MM.1S (cell line): ENCODE measurements at regions not wholly inside any gene's neighbourhood (a gene's known extent, or its start where the extent isn't known, plus 50 kb on each side); places are given as distances from the start of the nearest gene placed in this dataset.
A peak's percentile ranks its signal among the peaks of the same experiment; 100 is the strongest.
"Not testable (repeated sequence)": the region's sequence is repeated elsewhere in the genome, so short reads cannot be mapped to it uniquely, and the experiment has no call there.

Source experiments
- DNase-seq: peaks from one replicate; pipeline ENCODE4 v3.0.0-alpha.2; 2015
- H2AFZ ChIP-seq: fragments of 300-600 bp; sonication (generic); 2 replicates; pipeline ENCODE4 v1.6.0; 2016; ENCODE audit warnings: antibody characterized with exemption, low read length
- H3F3A ChIP-seq: fragments of 300-600 bp; sonication (generic); 2 replicates; pipeline ENCODE4 v1.6.1; 2016; ENCODE audit warnings: mild to moderate bottlenecking, antibody characterized with exemption, low read length, moderate library complexity, mixed read lengths; ENCODE audit not compliant: insufficient read depth
- H3K27ac ChIP-seq: fragments of 300-600 bp; sonication (generic); 2 replicates; pipeline ENCODE4 v1.5.1; 2016; ENCODE audit warnings: mild to moderate bottlenecking, low read length
- H3K27me3 ChIP-seq: fragments of 300-600 bp; sonication (generic); replicated peaks from 2 replicates; pipeline ENCODE4 v1.6.0; 2016; ENCODE audit warnings: low read length; ENCODE audit not compliant: insufficient read depth
- H3K36me3 ChIP-seq: fragments of 300-600 bp; sonication (generic); replicated peaks from 2 replicates; pipeline ENCODE4 v1.6.1; 2016; ENCODE audit warnings: mild to moderate bottlenecking, low read length, mixed read lengths; ENCODE audit not compliant: insufficient read depth
- H3K4me1 ChIP-seq: fragments of 300-600 bp; sonication (generic); 2 replicates; pipeline ENCODE4 v1.6.1; 2016; ENCODE audit warnings: low read length, mixed read lengths
- H3K4me2 ChIP-seq: fragments of 300-600 bp; sonication (generic); 2 replicates; pipeline ENCODE4 v1.6.0; 2016; ENCODE audit warnings: low read depth, low read length
- H3K4me3 ChIP-seq: fragments of 300-600 bp; sonication (generic); 2 replicates; pipeline ENCODE4 v1.5.1; 2016; ENCODE audit warnings: low read length, mixed read lengths
- H3K79me2 ChIP-seq: fragments of 300-600 bp; sonication (generic); 2 replicates; pipeline ENCODE4 v1.6.1; 2016; ENCODE audit warnings: mixed run types, low read length, mixed read lengths
- H3K9ac ChIP-seq: fragments of 300-600 bp; sonication (generic); 2 replicates; pipeline ENCODE4 v1.6.1; 2016; ENCODE audit warnings: low read length, mixed read lengths
- H3K9me2 ChIP-seq: fragments of 300-600 bp; sonication (generic); replicated peaks from 2 replicates; pipeline ENCODE4 v1.6.1; 2016; ENCODE audit warnings: mild to moderate bottlenecking, low read length, mixed read lengths; ENCODE audit not compliant: insufficient read depth
- H3K9me3 ChIP-seq: fragments of 300-600 bp; sonication (generic); replicated peaks from 2 replicates; pipeline ENCODE4 v1.6.1; 2016; ENCODE audit warnings: mild to moderate bottlenecking, low read length, mixed read lengths; ENCODE audit not compliant: insufficient read depth
- H4K20me1 ChIP-seq: fragments of 300-600 bp; sonication (generic); 2 replicates; pipeline ENCODE4 v1.6.1; 2016; ENCODE audit warnings: mild to moderate bottlenecking, low read length, moderate library complexity, mixed read lengths; ENCODE audit not compliant: insufficient read depth
- CTCF ChIP-seq: fragments of 300-600 bp; sonication (generic); IDR thresholded peaks from 2 replicates; pipeline ENCODE4 v1.5.1; 2016; ENCODE audit warnings: antibody characterized with exemption, low read length, mixed read lengths
- EZH2 ChIP-seq: fragments of 300-600 bp; sonication (generic); optimal IDR thresholded peaks from 2 replicates; pipeline ENCODE3; 2017; ENCODE audit warnings: low read depth, mild to moderate bottlenecking, antibody characterized with exemption, low read length, mixed read lengths
- EZH2phosphoT487 ChIP-seq: fragments of 300-600 bp; sonication (generic); IDR thresholded peaks from 2 replicates; pipeline ENCODE4 v1.6.1; 2018; ENCODE audit warnings: antibody characterized with exemption, low read length

- no peak for TF ChIP-seq EZH2phosphoT487
- peak; percentile 62 for TF ChIP-seq CTCF
- H3F3A ChIP-seq = no peaks in the 10 kb centered on the region
- no peak overlapping the region for H3K27ac ChIP-seq
- no peak overlapping the region for H3K9ac ChIP-seq
- H2AFZ ChIP-seq = no peak overlapping the region
- no peaks in the 10 kb centered on the region for H3K9me2 ChIP-seq
- H3K79me2 ChIP-seq = no peaks in the 10 kb centered on the region
- no peaks in the 10 kb centered on the region for H3K36me3 ChIP-seq
- no peaks in the 10 kb centered on the region for H3K4me1 ChIP-seq
- no peaks in the 10 kb centered on the region for H3K27me3 ChIP-seq
- H3K4me3 ChIP-seq = no peak overlapping the region
- no peaks in the 10 kb centered on the region for H3K9me3 ChIP-seq
- H3K4me2 ChIP-seq = no peak overlapping the region
- peak; percentile 61 for DNase-seq
- H4K20me1 ChIP-seq = no peaks in the 10 kb centered on the region
Measured at GRCh38 chr5:97297063-97297703, 114.1 kb upstream of the RIOK2 start.

- Histone ChIP-seq H3K4me2 (no peak overlapping the region), H3K9me3 (no peaks in the 10 kb centered on the region), H4K20me1 (no peaks in the 10 kb centered on the region), H3K36me3 (no peaks in the 10 kb centered on the region), H3K79me2 (no peaks in the 10 kb centered on the region), H3K4me1 (no peaks in the 10 kb centered on the region), H3K4me3 (no peak overlapping the region), H3F3A (no peaks in the 10 kb centered on the region), H3K9ac (no peak overlapping the region), H3K9me2 (no peaks in the 10 kb centered on the region), H2AFZ (no peak overlapping the region), H3K27me3 (no peaks in the 10 kb centered on the region), H3K27ac (no peak overlapping the region)
- no peak for TF ChIP-seq CTCF
- TF ChIP-seq EZH2phosphoT487 = no peak
- DNase-seq = no peak
Measured at GRCh38 chr5:97297704-97298091, 114.7 kb upstream of the RIOK2 start.

GRCh38 chr5:97301181-97301580 lies 118.1 kb upstream of the RIOK2 start:
- not testable (repeated sequence) for H3K9me3 ChIP-seq, DNase-seq, H3F3A ChIP-seq, H3K9ac ChIP-seq, H3K9me2 ChIP-seq, H2AFZ ChIP-seq, H3K4me2 ChIP-seq, H3K4me1 ChIP-seq, H3K79me2 ChIP-seq, H3K27ac ChIP-seq, H4K20me1 ChIP-seq, H3K27me3 ChIP-seq, H3K36me3 ChIP-seq, H3K4me3 ChIP-seq

- Histone ChIP-seq H3K27me3 (no peaks in the 10 kb centered on the region), H4K20me1 (no peaks in the 10 kb centered on the region), H3K9me2 (no peaks in the 10 kb centered on the region), H3K27ac (no peak overlapping the region), H3K79me2 (no peaks in the 10 kb centered on the region), H3K9ac (no peak overlapping the region), H2AFZ (no peak overlapping the region), H3F3A (no peaks in the 10 kb centered on the region), H3K4me1 (no peaks in the 10 kb centered on the region), H3K36me3 (no peaks in the 10 kb centered on the region), H3K4me2 (no peak overlapping the region), H3K9me3 (no peaks in the 10 kb centered on the region), H3K4me3 (no peak overlapping the region)
- DNase-seq = no peak
- TF ChIP-seq EZH2phosphoT487 (no peak), EZH2 (no peak), CTCF (no peak)
Measured at GRCh38 chr5:97338729-97339128, 155.7 kb upstream of the RIOK2 start.
